Transverse colon (tissue), 4 donors: ENCODE measurements at regions not wholly inside any gene's neighbourhood (a gene's known extent, or its start where the extent isn't known, plus 50 kb on each side); places are given as distances from the start of the nearest gene placed in this dataset.

Source experiments
- DNase-seq: peaks from one replicate; pipeline ENCODE4 v3.0.0-alpha.2; 2019
- H3K27ac ChIP-seq, 4 donors: fragments of 200-600 bp; sonication (generic); 2 replicates each; pipeline ENCODE4 v1.5.1; 2016 to 2018; ENCODE audit warnings: inconsistent platforms in 4 of 4
- H3K27me3 ChIP-seq: fragments of 200-600 bp; sonication (generic); 2 replicates; pipeline ENCODE4 v1.5.1; 2017; ENCODE audit warnings: inconsistent platforms
- H3K36me3 ChIP-seq, 4 donors: fragments of 200-600 bp; sonication (generic); 2 replicates each; pipeline ENCODE4 v1.5.1; 2017 to 2019; ENCODE audit warnings: inconsistent platforms in 4 of 4
- H3K4me1 ChIP-seq, 4 donors: fragments of 200-600 bp; sonication (generic); 2 replicates each; pipeline ENCODE4 v1.5.1; 2017 to 2020; ENCODE audit warnings: inconsistent platforms in 4 of 4
- H3K4me3 ChIP-seq, 4 donors: fragments of 200-600 bp; sonication (generic); 1 replicate in 1 of 4; 2 replicates in 3 of 4; pipeline versions ENCODE4 v1.5.1 to v1.6.1; 2017 to 2019; ENCODE audit warnings: inconsistent platforms in 4 of 4
- H3K9me3 ChIP-seq, 2 donors: fragments of 200-600 bp; sonication (generic); 2 replicates each; pipeline ENCODE4 v1.5.1; 2017 to 2019; ENCODE audit warnings: inconsistent platforms in 2 of 2
- EP300 ChIP-seq: sonication (generic); formaldehyde crosslinking; IDR thresholded peaks from one replicate; pipeline ENCODE4 v1.6.1; 2017; ENCODE audit warnings: antibody characterized with exemption, low read depth
- POLR2A ChIP-seq: fragments of 450-650 bp; IDR thresholded peaks from one replicate; pipeline ENCODE4 v1.6.1; 2016; ENCODE audit warnings: antibody characterized with exemption, mild to moderate bottlenecking, moderate library complexity
- POLR2AphosphoS5 ChIP-seq, 3 donors: sonication (generic); formaldehyde crosslinking; IDR thresholded peaks; one replicate each; pipeline ENCODE4 v1.6.1; 2016; ENCODE audit warnings: antibody characterized with exemption in 3 of 3
- WGBS, 2 donors: methylation state at CpG; one replicate each; pipeline ENCODE4 v1.1.5; 2018; ENCODE audit warnings: low coverage in 1 of 2; 5-methylcytosine and 5-hydroxymethylcytosine counted together
- in situ Hi-C, 4 donors: fragments of 200-750 bp; cut with MboI; loops; one replicate each; pipeline versions ENCODE4 v1.15.0 to v1.15.1; 2017; ENCODE audit warnings: low sequenced_read_pairs in 3 of 4, low pct_ligation_motif_present in 1 of 4, low pct_unique_long_range_greater_than_20kb in 1 of 4
- intact Hi-C: fragments of 100-400 bp; cut with DNase I; formaldehyde crosslinking; loops from one replicate; pipeline ENCODE4 v1.15.1; 2023; ENCODE audit warnings: low total_unique reads
- TF ChIP-seq, protein P1 (sequence below), 5 experiments: fragments of 200-600 bp in 3 of 5; fragments of 450-650 bp in 2 of 5; sonication (generic) in 3 of 5; IDR thresholded peaks; 1 replicate in 2 of 5; 2 replicates in 3 of 5; pipeline ENCODE4 v1.5.1; 2016 to 2017; ENCODE audit warnings: antibody characterized with exemption in 5 of 5, inconsistent platforms in 3 of 5, mild to moderate bottlenecking in 2 of 5, moderate library complexity in 1 of 5

DNA sequence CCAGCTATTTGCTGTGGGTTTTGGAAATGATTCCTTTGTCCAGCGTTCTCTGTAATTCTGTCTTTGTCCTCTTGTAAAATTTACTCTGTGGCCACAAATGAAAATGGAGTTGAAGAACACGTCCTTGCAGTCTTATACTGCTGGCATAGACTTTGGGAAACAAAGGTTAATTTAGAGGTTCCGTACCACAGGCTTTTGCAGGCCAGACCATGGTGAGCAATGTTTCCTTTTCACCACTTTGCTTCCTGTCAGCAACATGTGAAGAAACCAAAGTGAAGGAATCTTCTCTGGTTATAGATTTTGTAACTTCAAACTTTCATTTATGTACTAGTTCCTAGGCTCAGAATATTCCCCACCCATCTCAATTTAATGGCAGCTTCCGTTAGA, 488.5 kb downstream of the MDFIC start:
- 82 to 87% methylated on average over 4 of the region's 4 CpGs for WGBS, 2 donors
- no peaks in the 10 kb centered on the region for H3K36me3 ChIP-seq
- no peak overlapping the region for H3K27ac ChIP-seq
- no peaks in the 10 kb centered on the region for H3K27me3 ChIP-seq
- H3K9me3 ChIP-seq = no peaks in the 10 kb centered on the region
- intact Hi-C loops = no loop called here
- no peak overlapping the region for H3K4me3 ChIP-seq
- H3K4me1 ChIP-seq = peaks cover 0 to 9% (median 0%) of the 10 kb centered on the region in 4 donors
- in situ Hi-C loops = no loop called here
- DNase-seq = no peak
- TF ChIP-seq EP300 = no peak
- no peak for TF ChIP-seq POLR2A
- TF ChIP-seq POLR2AphosphoS5 (IDR thresholded peaks at IDR 0.05) = no peak
- TF ChIP-seq, protein P1, sequence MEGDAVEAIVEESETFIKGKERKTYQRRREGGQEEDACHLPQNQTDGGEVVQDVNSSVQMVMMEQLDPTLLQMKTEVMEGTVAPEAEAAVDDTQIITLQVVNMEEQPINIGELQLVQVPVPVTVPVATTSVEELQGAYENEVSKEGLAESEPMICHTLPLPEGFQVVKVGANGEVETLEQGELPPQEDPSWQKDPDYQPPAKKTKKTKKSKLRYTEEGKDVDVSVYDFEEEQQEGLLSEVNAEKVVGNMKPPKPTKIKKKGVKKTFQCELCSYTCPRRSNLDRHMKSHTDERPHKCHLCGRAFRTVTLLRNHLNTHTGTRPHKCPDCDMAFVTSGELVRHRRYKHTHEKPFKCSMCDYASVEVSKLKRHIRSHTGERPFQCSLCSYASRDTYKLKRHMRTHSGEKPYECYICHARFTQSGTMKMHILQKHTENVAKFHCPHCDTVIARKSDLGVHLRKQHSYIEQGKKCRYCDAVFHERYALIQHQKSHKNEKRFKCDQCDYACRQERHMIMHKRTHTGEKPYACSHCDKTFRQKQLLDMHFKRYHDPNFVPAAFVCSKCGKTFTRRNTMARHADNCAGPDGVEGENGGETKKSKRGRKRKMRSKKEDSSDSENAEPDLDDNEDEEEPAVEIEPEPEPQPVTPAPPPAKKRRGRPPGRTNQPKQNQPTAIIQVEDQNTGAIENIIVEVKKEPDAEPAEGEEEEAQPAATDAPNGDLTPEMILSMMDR (IDR thresholded peaks at IDR 0.05) = no peak

DNA sequence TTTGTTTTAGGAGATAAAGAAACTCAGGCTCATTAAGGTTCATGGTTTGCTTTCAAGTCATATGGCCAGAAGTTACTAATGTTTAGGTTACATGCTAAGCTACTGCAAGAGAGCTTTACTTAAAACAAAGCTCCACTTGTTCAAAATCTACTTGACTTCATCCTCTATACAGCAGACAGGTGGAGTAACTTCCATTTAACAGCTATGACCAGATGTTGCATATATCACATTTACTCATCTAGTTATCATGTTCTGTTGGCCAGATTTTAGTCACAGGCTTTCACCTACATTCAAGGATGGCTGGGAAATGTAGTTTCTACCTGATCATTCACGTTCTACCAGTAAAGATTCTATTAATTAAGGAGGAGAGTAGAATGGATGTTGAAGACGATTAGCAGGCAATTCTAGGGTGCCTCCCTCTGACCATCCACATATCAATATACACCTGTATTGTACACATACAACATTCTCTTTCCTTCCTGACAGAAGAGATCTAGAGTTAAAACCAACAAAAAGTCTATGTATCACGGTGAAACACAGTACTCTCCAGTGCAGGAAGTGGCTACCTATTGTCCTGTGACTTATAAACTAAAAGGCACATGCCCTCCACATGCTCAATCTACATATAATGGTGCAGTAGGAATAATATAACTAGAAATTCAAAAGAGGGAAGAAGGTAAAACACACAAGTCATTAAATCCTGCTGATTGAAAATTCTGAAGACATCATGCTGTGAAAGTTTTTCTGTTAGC, 488.0 kb downstream of the MDFIC start:
- no peaks in the 10 kb centered on the region for H3K9me3 ChIP-seq
- no peak overlapping the region for H3K4me3 ChIP-seq
- peaks cover 0 to 9% (median 0%) of the 10 kb centered on the region in 4 donors for H3K4me1 ChIP-seq
- no peak overlapping the region for H3K27ac ChIP-seq
- no peaks in the 10 kb centered on the region for H3K27me3 ChIP-seq
- 84% methylated on average over 3 of the region's 3 CpGs; no CpG with 5 or more reads in 1 of the 2 donors for WGBS, 2 donors
- TF ChIP-seq EP300 = no peak
- TF ChIP-seq, protein P1 (IDR thresholded peaks at IDR 0.05) = no peak
- no peak for TF ChIP-seq POLR2A
- no peak for TF ChIP-seq POLR2AphosphoS5 (IDR thresholded peaks at IDR 0.05)
- DNase-seq = no peak
- in situ Hi-C loops = no loop called here
- H3K36me3 ChIP-seq = no peaks in the 10 kb centered on the region
- intact Hi-C loops = no loop called here

DNA sequence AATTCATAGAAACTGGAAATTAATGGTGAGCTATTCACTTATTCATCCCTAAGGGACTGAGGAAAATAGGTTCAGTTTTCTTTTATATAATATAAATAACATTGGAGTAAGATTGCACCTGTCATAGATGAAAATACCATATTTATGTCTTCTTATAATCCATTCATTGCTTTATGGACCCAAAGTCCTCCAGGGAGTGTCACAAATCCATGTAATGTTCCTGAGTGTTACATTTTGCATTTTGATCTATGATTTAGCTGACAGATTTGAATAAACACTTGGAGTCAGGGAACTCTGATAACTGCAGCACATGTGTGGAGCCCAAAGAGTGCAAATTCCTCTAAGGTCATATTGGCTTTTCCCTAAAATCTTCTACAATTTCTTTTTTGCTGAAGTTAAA, 484.3 kb downstream of the MDFIC start:
- in situ Hi-C loops (no loop called here), intact Hi-C loops (no loop called here)
- H3K27me3 ChIP-seq = no peaks in the 10 kb centered on the region
- DNase-seq = no peak
- no peaks in the 10 kb centered on the region for H3K9me3 ChIP-seq
- no peak overlapping the region for H3K27ac ChIP-seq
- no peaks in the 10 kb centered on the region for H3K36me3 ChIP-seq
- TF ChIP-seq POLR2AphosphoS5 (IDR thresholded peaks at IDR 0.05) (no peak), EP300 (no peak), POLR2A (no peak)
- TF ChIP-seq, protein P1 (IDR thresholded peaks at IDR 0.05) = no peak
- H3K4me3 ChIP-seq = no peak overlapping the region
- peaks cover 0 to 9% (median 0%) of the 10 kb centered on the region in 4 donors for H3K4me1 ChIP-seq

DNA sequence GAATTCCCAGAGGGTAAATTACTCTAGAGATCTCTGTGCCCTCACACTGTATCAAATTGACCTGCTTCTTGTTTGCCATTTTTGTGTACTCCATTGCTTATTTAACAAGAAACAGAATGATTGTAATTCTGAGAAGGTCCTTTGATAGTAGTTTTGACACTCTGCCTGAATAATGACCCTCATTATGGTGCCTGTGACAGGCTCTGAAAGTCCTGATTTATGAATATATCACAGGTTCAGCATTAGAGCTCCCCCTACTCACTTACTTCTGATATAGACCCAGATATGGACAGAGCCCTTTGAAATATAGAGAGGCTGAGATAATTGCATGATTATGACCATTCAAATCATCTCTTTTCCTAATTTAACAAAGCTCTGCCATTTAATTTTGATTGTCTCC, 465.2 kb downstream of the MDFIC start:
- in situ Hi-C loops (no loop called here), intact Hi-C loops (no loop called here)
- no peak for DNase-seq

More for the DNA sequence above, 465.2 kb downstream of the MDFIC start:
- H3K4me3 ChIP-seq = no peak overlapping the region
- H3K27me3 ChIP-seq = no peaks in the 10 kb centered on the region
- H3K27ac ChIP-seq = no peak overlapping the region
- TF ChIP-seq POLR2AphosphoS5 (IDR thresholded peaks at IDR 0.05) (no peak), POLR2A (no peak), EP300 (no peak)
- TF ChIP-seq, protein P1 (IDR thresholded peaks at IDR 0.05) = no peak
- H3K36me3 ChIP-seq = no peaks in the 10 kb centered on the region
- H3K4me1 ChIP-seq = no peaks in the 10 kb centered on the region
- H3K9me3 ChIP-seq = no peaks in the 10 kb centered on the region
